HG03196 (cell line): ENCODE measurements at regions not wholly inside any gene's neighbourhood (a gene's known extent, or its start where the extent isn't known, plus 50 kb on each side); places are given as distances from the start of the nearest gene placed in this dataset.

Experiments used
- ATAC-seq: cut with Tn5 transposase; IDR thresholded peaks from one replicate; pipeline ENCODE4 v1.9.1; 2021; ENCODE audit not compliant: unreplicated experiment

DNA sequence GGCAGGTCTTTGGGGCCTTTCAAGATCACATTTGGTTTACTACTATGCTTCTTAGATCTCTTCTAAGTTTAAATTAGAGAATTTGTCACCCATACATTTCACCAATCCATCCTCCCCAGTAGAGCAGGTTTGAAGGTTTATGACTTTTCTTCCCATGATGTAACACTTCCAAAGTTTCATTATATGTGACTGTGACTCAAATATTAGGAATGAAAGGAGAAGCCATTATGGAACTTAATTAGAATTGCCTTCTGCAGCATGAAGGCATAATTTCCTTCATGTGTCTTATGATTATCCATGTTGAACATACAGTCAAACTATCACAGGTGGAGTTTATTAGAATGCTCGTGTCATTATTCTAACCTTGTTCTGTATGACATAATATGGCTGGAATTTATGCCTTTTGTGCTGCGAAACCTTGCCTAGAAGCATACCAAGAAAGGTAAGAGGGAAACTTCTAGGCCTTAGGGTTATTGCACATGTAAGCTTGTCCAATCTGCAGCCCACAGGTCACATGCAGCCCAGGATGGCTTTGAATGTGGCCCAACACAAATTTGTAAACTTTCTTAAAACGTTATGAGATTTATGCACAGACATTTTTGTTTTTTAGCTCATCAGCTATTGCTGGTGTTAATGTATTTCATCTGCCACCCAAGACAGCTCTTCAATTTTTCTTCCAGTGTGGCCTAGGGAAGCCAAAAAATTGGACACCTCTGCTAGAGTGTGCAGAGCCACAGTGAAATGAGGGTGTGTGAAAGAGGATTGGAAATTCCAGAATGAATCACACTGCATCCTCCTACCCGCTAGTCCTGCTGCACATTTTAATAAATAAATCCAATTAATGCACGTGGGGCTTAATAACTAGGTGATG, 133.6 kb downstream of the TMEM26 start:
- ATAC-seq = no peak

DNA sequence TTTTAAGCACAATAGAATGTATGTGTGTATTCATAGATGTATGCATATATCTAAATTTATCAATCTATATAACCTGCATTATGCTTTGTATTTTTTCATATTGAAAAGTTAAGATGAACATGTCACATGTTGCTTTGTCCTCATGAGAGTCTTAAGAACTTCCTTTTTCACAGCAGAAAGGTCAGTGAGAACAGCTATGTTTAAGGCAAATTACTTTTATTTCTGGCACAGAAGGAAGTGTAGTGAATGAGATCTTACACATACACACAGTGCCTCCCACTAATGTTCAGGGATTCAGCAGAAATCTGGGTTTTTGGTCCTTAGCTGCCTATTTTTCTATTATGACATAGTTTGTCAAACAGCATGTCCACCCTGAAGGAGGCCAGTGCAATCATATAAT, 134.8 kb downstream of the TMEM26 start:
- no peak for ATAC-seq

DNA sequence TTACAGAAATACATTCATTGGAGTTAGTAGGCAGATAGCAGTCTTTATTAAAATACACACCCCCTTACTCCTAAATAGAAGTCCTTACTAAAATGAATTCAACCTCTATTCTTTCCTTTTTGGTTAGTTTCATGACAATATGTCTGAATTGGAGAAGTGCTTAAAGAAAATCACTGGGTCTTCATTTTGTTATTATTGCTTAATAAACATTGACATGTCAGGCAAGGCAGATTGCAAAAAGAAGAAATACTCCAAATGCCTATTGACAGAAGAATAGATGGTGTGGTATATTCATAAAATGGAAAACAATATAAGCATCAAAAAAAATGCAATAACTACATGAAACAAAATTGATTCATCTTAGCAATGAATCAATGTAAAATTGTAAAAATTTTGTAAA, 135.5 kb downstream of the TMEM26 start:
- no peak for ATAC-seq

DNA sequence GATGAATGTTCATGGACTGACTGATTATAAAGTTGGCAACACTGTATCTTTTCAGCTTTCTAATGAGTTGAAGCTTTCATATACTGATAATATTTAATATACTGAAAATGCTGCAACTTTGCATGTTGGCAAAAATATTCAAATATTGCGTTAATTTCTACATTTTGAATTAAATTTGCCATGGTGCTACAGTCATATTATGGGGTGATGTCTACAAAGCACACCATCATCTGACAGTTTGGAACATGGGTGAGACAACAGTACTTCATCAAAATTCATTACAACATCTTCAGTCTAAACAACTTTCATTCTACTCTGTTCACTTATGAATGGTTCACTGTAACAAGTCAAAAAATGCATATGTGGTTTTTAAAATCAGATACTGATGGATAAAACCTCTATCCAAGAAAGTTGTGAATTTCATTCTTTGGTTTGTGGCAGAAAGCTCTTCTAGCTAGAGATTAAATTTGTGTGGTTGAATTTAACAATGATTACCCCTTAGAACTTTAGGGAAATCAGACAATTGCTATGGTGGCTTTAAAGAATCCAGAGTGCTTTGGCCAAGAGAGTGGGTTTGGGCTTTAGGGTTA, 136.4 kb downstream of the TMEM26 start:
- no peak for ATAC-seq

DNA sequence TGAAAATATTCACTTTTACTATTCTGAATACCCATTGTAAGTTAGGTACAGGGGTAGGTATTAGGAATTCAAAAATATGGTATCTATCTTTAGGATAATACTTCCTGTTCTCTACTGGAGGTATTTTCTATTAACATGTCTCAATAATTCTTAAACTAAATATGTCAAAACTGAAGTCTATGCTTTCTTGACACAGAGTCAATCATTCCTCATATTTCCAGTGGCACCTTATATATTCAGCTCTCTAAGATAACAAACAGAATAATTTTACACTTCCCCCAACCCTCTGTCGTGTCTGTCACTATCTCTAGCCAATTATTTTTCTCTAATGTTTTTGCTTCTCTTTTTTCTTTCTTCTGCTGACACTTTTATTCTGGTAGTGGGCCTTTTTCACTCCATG, 138.9 kb downstream of the TMEM26 start:
- ATAC-seq = no peak

DNA sequence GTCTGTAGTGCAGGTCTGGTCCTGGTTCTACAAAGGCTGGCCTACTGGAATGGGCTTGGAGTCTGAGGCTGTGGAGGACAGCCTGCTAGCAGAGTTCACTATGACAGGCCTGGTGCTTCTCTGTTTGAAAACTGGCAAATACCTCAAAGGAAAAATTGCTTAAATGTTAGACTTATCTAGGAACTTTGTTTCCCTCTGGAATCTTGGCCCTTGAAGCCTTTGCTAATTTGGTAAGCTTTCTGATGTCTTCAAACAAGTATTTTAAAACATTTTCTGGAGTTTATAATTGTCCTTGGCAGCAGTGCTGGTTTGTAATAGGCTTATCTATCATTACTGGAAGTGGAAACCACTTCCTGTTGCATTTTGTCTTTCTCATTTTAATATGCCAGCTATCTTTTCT, 139.7 kb downstream of the TMEM26 start:
- no peak for ATAC-seq

DNA sequence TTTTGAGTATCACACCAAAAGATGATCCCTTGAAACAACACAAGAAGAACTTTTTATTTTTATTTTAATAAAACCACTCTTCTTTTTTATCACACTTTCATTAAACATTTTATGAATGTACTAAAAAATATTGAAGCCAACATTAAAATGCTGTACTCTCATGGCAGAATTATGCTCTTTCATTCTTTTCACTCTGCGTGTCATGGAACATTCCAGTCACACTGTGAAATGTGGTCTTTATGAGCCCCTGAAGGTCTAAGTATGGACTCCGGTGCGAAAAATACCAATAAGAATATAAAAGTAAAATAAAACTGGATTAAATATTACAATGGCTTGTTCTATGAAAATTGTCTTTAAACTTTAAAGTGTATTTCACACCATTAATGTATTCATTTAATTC, 148.4 kb downstream of the TMEM26 start:
- ATAC-seq = no peak

DNA sequence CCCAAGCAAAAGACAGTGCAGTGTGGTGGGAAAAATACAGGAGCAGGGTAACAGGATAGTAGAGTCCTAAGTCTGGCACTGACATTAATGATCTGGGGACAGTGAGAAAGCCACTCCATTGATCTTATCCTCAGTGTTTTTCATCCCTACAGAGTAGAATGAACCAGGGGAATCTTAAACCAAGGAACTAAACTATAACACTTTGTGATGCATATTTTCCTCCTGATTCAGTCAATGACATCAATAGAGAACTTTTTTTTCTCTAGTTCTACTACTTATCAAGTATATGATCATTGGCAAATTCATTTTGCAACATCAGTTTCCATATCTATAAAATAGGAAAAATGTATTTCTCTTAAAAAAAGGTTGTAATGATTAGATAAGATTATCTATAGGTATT, 151.1 kb downstream of the TMEM26 start:
- no peak for ATAC-seq

DNA sequence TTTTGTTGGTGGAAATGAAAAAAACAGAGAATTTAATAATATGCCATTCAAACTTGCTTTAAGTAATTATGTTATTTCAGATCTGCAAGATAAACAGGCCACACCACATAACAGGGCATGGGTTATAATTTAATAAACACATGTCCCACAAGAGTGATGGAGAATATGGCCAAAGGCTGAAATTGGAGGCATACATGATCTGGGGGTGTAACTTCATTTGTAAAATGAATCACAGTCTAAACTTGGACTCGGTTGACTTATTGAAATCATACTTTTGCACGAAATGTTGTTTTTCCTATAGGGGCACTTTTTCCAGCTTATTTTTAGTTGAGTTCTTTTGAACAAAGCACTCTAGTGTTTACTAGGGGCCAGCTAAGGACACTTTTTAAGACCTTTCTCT, 151.6 kb downstream of the TMEM26 start:
- ATAC-seq = no peak

DNA sequence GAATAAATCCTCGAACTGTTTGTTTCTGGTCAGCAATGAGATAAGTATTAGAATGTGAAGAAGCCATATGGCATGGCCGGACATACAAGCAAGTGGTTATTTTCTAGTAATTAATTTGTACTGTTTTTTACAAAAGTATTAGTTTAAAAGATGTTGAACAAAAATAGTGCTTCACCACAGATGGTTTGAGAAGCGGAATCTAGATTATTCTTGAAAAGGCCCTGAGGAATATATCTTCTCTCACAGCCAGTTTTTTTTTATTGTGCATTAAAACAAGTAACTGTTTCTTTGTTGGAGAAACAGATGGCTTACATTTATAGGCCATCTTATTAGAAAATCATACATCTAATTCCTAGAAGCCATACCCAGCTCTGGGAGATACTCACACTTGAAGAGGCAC, 153.3 kb downstream of the TMEM26 start:
- ATAC-seq = no peak

DNA sequence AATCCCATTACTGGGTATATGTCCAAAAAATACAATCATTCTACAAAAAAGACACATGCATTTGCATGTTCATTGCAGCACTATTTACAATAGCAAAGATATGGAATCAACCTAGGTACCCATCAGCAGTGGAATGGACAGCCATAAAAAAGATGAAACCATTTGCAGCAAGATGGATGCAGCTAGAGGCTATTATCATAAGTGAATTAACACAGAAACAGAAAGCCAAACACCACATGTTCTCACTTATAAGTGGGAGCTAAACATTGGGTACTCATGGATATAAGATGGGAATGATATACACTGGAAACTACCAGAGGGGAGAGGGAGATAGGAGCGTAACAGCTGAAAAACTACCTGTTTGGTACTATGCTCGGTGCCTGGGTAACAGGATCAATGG, 154.0 kb downstream of the TMEM26 start:
- no peak for ATAC-seq

DNA sequence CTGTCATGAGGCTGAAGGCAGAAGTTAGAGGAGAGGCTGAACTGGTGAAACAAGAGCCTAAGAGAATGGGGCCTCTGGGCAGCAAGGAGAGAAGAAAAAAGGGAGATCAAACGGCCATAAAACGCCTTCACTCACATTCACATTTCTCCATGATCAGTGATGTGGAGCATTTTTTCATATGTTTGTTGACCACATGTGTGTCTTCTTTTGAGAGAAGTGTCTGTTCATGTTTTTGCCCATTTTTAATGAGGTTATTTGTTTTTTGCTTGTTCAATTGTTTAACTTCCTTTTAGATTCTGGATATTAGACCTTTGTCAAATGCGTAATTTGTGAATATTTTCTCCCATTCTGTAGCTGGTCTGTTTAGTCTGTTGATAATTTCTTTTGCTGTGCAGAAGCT, 155.0 kb downstream of the TMEM26 start:
- ATAC-seq = no peak

DNA sequence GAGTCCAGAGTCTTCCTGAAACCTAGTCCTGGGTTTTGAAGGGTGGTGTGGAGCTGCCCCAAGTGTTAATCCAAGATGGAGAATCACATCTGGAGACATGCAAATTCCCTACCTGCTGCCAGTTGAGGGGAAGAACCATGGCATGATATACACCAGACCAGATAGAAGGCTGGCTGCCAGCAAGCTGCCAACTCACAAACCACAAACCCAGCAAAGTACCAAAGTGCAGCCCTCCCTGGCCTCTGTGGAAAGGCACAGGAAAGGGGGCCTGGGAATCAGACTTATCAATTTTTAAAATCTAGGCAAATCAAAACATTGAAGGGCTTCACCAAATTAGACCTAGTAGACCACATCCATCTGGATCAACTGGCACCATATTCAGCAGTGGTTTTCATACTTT, 157.0 kb downstream of the TMEM26 start:
- ATAC-seq = no peak

DNA sequence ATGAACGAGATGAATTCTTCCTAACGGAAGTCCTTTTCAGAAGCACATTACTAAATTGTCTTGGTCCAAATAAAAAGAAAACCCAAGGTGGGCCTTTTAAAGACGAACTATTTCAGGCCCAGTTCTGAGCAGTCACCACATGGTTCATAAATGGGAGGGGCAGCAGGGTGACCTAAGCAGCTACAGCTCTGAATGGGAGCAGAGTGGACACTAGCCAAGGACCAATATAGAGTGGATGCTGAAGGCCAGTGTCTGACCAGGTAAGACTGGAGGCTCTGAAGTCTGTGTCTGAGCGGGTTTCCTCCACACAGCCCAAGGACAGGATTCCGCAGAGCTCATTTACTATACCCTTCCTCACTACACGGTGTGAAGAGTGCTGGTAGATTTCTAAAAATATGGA, 159.1 kb downstream of the TMEM26 start:
- ATAC-seq = no peak

DNA sequence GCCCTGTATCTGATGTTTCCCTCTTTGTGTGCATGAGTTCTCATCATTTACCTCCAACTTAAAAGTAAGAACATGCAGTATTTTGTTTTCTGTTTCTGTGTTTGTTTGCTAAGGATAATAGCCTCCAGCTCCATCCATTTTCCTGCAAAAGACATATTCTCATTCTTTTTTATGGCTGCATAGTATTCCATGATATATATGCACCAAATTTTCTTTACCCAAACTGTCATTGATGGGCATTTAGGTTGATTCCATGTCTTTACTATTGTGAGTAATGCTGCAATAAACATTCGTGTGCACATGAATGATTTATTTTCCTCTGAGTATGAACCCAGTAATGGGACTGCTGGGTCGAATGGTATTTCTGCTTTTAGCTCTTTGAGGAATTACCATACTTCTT, 163.4 kb downstream of the TMEM26 start:
- no peak for ATAC-seq

DNA sequence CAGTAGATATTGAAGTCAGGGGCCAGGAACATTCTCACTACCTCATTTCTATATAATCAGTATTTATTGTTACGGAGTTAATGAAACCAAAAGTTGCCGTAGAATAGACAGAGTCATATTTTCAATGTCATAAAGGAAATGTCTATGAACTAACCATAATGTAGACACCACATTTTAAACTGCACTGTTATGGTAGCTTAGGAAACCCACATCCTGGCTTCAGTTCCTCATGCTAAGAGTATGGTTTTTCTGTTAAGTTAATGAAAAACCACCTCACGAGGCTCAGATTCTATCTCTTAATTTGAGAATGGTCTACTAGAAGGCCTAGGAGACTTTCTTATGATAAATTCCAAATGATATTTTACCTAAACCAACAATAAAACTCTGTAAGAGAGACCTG, 166.5 kb downstream of the TMEM26 start:
- ATAC-seq = peak; percentile 100

DNA sequence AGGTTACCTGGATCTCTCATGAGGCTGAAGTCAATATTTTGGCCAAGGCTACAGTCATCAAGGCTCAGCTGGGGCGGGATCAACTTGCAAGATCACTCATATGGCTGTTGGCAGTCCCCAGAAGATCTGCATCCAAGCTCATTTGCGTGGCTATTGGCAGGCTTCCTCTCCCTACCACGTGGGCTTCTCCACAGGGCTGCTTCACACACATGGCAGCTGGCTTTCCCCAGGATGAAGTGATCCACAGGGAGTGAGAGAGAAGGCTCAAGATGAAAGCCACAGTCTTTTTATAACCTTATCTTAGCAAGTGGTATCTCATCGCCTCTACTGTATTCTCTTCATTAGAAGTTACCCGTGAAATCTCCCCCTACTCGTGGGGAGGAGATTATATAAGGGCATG, 167.4 kb downstream of the TMEM26 start:
- ATAC-seq = no peak

DNA sequence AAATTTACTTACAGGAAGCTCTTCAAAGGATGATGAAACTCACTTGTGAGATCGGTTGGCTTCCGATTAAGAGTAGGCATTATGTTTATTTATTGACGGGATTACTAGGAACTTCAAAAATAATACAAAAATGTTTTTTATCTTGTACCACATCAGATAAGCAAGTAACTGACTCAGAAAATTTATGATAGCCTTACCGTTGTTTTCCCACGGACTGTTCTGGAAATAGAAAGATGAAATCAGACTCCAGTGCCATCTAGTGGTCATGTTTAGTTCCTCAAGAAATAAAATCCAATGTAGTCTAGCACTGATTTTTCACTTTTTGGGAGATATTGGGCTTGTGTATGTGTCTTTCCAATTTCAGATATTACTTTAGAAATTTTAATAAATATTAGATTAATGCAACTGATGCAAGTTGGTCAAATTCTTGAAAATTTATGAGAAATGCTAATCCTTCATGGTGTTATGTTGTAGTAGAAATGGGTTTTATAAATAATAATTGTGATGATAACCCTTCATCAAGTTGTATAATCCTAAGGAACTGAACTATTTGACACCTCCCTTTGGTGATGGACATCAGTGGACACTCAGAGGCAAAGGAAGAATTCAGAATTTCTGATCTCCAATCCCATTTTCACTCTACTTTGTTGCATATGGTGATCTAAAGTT, 168.8 kb downstream of the TMEM26 start:
- ATAC-seq = no peak

DNA sequence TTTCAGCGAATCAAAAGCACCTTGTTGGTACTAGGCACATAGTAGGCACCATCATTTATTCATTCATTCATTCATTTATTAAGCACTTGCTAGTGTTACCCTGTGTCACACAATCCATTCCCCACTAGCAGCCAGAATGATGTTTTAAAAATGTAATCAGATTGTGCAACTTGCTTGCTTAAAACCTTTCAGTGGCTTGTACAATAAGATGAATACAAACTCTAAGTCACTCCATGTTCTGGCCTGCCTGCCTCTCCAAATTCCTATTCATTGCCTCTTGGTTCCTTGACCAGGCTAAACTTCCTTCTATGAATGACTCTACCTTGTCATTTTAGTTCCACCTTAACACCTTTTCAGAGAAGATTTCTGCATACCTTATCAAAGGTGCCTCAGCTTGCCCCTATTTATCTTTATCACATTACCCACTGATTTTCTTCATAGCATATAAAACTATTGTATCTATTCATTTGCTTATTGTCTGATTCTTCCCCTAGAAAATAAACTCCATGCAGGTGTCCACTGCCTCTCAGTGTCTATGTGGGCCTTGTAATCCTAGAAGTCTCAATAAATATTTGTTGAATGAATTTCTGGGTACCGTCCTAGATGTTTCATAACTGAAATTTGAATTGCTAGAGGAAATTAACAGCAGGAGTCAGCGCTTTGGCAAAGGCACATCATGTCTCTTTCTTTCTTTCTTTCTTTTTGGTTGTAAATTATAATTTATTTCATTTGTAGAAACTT, 169.5 kb downstream of the TMEM26 start:
- ATAC-seq = no peak

DNA sequence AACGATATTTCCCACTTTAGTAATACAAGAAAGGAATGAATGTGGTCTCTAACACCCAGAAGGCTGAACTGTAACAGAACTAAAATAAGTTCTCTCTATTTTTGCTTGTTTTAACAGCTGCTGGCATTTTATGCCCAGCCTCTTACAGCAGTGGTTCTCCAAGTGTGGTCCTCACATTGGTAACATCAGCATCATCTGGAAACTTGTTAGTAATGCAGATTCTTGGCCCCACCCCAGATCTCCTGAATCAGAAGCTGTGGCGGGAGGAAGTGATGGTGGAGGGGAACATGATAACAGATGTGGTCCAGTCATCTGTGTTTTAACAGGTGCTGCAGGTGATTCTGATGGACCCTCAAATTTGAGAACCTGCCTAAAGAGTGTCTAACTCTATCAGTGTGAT, 170.1 kb downstream of the TMEM26 start:
- ATAC-seq = no peak

DNA sequence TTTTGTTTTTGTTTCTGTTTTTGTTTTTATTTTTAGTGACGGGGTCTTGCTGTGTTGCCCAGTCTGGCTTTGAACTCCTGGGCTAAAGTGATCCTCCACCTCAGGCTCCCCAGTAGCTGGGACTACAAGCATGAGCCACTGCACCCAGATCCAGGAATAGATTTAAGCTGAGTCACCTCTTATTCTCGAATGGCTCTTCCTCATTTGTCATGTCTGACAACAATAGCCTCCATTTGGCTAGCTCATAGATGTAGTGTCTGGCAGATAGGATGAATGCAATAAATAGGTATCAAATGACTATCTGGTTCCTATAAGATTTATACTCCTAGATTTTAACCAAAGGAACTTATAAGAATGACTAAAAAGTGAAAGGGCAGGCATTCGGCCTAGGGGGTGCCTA, 172.9 kb downstream of the TMEM26 start:
- no peak for ATAC-seq

DNA sequence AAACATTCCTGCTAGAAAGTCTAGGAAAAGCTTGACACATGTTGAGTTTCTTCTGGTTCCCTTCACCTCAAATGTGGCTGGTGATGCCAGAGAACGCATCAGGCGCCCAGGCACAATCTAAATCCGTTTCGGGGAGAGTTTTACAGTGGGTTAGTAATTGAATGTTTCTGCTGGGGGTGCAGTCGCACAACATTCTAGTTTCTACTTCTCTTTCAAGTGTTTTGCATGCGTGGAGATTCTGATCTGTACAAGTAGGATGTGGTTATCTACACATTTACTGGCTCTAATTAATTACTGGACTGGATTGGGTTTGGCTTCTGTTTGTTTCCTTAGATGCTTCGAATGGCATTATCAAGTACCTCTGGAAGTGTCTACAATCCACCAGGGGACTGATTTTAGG, 173.8 kb downstream of the TMEM26 start:
- peak; percentile 57 for ATAC-seq
